Dermis blood vessel endothelial cell (primary cell): ENCODE measurements at regions not wholly inside any gene's neighbourhood (a gene's known extent, or its start where the extent isn't known, plus 50 kb on each side); places are given as distances from the start of the nearest gene placed in this dataset.

ENCODE experiments used
- DNase-seq: peaks from one replicate; pipeline ENCODE4 v3.0.0; 2010

DNA sequence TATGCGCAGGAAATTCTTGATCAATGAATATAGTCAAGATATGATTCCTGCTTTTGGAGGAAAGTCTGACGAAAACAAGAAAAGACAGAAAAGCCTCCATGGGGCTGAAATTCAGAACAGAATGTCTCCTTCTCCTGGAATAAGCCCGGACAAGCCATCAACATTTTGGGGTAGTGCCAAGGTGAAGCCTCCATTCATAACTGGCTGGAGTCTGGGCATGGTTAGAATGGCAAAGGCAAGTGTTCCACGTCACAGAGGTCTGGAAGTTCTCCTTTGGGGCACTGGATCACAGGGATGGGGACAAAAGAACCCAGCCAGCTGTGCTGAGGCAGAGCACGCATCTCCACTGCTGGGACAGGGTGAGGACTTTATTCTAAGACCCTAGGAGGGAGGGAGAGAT lies 505.7 kb downstream of the CMPK2 start:
- DNase-seq = no peak

DNA sequence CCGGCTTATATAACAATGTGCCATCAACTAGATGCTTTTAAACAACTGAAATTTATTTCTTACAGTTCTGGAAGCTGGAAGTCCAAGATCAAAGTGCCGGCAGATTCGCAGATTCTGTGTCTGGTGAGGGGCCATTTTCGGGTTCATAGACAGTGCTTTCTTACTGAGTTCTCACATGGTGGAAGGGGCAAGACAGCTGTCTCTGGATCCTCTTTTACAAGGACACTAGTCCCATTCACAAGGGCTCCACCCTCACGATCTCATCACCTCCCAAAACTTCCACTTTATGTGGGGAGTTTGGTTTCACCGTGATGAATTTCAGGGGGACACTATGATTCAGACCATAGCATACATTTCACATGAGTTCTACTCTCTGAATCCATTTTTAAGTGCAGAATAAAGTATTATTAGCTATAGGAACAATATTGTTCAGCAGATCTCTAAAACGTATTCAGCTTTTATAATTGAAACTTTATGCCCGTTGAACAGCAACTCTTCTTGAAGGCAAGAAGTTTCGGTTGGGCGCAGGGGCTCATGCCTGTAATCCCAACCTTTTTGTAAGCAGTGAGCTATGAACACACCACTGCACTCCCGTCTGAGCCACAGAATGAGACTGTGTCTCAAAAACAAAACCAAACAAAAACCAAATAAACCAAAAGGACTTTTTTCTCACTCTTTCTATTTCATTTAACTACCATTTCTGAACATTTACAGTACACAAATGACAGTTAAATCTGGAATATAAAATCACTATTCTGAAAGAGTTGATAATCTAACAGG lies 502.8 kb downstream of the CMPK2 start:
- DNase-seq = no peak

DNA sequence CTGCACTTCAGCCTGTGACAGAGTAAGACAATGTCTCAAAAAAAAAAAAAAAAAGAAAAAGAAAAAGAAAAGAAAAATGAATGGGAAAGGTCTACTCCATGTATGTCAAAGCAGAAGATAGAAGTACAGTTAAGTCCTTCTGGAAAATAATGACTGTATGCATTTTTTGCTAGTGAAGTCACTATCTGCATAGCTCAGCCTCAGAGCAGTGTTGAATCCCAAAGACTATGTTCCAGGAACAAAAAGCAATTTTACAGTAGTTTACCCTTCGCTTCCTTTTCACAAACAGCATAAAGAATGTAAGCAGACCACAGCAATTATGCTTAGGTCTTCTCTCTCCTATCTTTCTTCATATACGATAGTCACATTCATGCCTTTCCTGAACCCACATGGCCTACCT lies 497.4 kb downstream of the CMPK2 start:
- DNase-seq = no peak

DNA sequence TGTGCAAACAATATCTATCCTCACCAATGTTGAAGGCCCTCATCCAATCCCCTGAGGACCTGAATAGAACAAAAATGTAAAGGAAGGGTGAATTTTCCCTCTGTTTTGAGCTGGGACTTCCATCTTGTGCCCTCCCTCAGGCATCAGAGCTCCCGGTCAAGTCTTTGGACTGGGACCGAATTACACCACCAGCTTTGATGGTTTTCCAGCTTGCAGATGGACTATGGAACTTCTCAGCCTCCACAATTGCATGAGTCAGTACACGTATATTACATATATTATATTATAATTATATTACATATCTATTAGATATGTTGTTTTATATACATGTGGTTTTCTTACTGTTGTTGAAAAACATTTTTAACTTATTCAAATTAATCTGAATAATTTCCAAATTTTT lies 496.4 kb downstream of the CMPK2 start:
- no peak for DNase-seq

DNA sequence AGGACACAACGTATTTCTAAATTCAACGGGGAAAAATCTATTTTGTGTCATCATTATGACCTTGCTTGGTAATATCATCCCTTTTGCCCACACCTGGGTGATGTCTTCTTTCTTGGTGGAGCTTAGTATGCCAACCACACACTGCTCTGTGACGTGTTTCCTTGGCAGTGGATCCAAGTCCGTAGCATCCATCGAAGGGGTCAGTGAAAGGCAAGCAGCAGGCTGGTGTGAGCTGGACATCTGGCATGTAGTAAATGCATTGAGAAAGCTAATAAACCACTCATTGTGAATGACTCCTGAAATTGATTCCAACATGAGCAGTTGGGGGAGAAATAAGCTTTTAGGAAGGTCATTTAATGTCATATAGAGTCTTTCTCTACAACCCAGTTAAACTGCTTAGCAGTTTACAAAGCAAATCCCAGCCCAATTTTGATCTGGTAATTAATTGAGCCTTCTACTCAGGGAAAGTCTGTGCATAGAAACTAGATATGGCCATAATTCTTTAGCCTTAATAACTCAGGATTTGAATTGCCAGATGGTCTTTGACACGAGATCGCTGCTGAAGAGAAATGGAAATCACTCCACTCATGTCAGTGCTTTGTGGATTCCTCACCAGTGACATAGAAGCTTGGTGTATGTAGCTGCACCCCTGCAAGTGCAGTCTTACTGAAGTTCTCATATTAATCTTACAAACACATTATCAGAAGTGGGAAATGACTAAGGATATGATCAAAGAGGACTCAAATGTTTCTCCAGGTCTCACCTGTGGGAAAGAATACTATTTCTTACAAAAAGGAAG lies 494.8 kb downstream of the CMPK2 start:
- no peak for DNase-seq

DNA sequence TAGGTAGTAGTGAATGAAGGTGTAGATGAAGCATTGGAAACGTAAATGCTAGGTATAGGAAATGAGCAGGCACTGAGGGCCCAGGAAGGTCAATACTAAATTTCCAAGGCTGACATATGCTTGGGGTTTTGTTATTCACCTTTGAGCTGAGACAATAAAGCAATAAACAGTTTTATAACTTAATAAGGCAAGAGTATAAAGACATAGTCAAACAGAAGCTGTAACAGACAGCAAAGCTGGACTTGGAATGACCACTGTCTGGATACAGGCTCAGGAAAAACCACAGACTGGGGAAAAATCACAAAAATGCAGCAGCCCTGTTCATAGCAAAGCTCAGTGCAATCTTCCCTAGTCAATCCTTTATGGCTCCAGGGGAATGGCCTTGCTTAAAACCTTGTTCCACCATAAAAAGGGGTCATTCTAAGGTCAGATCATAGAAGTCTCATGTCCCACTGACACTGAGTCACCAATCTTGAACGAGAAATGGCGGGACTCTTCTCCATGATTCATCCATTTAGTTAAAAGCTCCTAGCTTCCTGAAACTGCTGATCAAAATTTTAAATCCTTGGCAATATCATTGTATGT lies 493.3 kb downstream of the CMPK2 start:
- no peak for DNase-seq

DNA sequence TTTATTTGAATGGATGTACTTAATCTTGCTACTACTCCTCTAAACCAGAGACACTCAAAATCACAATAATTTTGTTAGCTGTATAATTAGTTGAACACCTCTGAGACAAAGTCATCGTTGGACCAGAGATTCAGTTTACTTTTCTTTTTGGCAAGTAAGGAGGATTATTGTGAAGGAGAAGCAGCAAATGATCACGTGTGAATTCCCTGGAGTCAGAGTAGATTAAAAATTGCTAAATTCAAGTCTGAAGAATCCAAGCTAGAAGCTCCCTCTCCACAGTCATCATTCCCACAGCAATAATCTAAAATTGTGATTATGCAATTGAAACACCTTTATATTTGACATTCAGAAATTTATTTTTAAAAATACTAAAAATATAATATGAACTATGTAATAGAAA lies 484.4 kb downstream of the CMPK2 start:
- no peak for DNase-seq

DNA sequence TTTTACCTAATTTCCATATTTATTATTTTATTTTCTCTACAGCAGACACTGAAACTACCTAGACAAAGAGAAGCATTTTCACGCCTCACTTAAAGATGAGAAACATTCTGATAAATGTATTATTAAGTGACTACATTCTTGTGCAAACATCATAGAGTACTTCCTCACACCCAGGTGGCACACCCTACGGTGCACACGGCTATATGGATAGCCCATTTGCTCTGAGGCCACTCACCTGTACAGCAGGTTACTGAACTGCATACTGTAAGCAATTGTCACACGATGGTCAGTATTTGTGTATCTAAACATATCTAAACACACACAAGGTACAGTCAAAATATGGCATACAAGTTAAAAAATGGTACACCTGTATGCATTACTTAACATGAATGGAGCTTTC lies 481.4 kb downstream of the CMPK2 start:
- DNase-seq = no peak

DNA sequence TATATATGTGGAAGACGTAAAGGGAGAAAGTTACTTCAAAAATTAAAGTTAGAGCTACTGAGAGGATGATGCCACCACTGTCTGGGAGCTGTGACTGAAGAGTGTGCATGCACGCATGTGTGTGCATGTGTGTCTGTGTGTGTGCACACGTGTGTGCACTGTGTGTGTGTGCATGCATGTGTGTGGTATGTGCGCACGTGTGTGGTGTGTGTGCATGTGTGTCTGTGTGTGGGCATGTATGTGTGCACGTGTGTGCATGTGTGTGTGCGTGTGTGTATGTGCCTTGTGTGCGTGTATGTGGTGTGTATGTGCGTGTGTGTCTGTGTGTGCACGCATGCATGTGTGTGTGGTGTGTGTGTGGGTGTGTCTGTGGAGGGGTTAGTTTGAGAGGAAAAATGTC lies 473.4 kb downstream of the CMPK2 start:
- no peak for DNase-seq

DNA sequence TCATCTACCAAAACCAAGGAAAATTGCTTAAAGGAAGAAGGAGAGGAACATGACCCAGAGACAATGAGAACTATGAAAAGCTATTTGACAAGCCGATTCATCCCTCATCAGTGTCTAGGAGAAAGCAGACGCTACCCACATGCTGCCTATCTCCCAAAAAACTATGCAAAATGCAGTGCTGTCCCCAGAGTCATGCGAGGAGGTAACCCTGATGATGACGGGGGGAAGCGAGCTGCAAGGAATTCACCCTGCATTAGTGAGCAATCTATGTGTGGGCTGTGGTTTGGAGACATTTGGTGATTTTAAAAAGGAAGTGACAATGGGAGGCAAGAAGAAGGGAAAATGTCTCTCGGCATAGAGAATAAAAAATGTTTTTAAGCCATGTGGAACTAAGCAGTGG lies 472.7 kb downstream of the CMPK2 start:
- DNase-seq = no peak

DNA sequence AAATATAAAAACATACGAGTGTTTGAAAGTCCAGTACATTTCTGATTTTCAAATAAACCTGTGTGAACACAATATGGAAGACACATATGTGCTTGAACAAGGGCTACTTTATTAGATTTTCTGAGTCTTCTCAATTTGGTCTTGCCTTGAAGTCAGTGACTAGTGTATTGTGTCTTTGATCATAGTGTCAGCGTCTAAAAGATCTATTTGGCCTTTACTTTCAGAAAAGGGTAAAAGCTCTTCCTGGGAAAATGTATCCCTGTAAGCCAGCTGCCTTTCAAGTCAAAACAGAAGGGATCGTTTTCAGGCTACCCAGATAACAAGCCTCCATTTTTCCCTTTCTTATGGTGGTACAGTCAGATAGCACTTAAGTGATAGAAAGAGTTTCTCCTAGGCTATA lies 471.9 kb downstream of the CMPK2 start:
- no peak for DNase-seq

DNA sequence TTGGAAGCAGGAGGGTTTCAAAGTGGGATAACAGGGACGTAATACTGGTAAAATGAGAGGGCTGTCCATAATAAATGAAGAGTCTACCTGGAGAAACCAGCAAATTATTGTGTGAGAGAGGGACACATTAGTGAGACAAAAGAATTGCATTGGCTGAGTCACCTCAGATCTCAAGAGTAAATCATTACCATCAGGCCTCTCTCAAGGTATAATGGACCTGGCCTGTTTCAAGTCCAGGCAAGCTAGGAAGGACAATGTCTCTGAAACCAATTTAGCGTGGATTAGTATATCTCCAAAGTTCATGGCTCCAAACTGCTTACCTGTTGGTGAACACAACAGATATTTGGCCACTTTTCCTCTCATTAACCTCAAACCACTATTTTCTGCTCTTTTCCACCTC lies 471.4 kb downstream of the CMPK2 start:
- no peak for DNase-seq

DNA sequence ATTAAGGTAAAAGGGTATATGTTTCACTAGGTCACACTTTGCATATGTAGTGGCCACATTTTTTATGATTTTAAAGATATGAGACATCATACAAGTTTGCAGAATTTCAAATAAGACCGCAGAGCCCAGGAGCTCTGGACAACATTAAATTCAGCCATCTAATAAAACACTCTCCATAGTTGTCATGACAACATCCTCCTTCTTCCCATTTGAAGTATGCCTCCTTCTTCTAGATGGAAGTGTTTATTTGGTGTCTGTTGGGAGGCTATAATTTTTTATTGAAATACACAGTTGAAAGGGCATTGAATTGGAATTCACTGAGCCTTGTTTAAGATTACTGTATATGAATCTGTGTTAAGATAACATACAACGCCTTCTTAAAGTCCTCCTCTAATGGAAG lies 467.3 kb downstream of the CMPK2 start:
- no peak for DNase-seq

DNA sequence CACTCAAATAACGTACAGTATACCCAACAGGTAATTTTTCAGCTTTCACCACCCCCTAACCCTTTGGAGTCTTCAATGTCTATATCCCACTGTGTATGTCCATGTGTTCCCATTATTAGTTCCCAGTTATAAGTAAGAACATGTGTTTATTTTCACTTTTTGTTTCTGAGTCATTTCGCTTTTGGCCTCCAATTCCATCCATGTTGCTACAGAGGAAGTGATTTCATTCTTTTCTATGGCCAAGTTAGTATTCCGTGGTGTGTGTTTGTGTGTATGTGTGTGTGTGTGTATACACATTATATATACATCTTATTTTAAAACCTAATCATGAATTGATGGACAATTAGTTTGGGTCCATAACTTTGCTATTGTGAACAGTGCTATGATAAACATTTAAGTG lies 464.4 kb downstream of the CMPK2 start:
- DNase-seq = no peak

DNA sequence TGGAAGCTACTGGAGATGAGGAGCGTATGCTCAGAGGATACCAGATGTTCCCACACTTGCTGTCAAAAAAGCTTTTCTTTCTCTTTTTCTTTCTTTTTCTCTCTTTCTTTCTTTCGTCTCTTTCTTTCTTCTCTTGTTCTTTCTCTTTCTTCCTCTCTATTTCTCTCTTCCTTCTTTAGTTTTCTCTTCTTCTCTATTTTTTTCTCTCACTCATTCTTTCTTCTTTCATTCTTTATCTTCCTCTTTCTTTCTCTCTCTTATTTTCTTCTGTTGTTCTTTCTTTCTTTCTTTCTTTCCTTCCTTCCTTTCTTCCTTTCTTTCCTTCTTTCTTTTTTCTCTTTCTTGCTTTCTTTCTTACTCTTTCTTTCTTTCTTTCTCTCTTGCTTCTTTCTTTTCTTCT lies 457.6 kb downstream of the CMPK2 start:
- no peak for DNase-seq

DNA sequence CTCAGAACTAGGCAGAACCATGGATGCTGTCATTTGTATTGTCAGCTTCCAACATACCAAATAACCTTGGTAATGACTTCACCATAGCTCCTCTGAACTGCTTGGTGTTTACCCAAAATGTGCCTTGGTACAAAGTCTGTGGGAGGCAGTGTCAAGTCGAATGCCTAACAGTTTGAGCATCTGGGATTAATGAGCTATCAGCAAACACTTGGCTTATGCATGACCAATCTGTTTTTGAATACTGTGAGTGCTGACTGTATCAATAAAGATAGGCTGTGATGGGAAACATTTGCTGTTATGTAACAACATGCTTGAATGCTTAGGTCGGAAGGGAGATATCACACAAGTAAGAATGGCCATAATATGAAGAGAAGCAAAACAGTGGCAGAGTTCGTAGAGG lies 455.4 kb downstream of the CMPK2 start:
- DNase-seq = no peak

DNA sequence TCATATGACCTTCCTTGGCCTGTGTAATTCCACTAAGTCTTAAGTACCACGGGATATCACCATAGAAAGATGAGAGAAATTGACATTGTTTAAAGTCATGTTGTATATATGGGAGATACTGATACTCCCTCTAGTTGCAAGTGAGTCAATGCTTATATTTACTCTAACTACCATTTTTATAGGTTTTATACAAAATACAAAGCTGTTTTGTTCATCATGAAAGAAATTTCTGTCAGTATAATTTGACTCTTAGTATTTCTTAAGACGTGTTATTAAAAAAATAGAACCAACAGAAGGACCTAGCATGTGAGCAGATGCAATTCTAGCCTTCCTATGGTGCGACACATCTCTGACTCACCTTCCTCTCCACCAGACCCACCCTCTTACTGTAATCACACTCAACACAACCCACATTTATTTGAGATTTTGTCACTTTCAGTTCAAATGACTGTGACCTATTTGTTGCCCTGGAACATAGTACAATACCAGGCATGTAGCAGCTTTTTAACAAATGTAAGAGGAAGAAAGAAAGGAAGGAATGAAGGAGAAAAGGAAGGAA lies 453.1 kb downstream of the CMPK2 start:
- DNase-seq = no peak

DNA sequence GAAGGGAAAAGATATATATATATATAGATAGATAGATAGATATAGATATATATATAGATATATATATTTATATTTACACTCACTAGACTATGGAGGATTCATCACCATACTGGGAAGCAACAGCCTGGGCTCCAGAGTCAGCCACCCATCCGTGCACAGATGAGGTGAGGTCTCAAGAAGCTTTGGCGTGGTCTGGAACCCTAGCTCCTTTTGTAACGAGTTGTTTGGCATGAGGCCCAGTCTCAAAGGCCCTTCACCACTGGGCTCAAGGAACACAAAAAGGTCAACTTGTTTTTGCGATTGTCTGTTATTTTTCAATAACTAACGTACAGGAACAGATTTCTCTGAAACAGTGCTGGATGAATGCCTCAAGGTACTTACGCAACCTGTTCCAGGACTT lies 448.7 kb downstream of the CMPK2 start:
- no peak for DNase-seq

DNA sequence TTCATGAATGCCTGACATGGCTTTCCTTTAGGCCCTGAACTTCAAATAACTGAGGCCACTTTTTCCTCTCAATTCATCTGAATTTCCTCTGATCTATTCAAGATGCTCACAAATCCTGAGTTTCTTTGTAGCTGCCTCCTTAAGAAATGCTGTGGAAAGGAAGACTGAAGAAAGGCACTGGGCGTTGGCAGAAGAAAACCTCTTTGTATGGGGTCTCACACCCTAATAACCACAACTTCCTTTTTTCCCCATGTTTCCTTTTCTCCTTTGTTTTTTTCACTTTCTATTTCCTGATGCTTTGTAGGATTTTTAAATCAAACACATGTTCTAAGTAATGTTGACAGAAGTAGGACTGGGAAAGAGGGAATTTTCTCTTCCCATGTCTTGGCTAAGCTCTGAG lies 447.4 kb downstream of the CMPK2 start:
- DNase-seq = no peak

DNA sequence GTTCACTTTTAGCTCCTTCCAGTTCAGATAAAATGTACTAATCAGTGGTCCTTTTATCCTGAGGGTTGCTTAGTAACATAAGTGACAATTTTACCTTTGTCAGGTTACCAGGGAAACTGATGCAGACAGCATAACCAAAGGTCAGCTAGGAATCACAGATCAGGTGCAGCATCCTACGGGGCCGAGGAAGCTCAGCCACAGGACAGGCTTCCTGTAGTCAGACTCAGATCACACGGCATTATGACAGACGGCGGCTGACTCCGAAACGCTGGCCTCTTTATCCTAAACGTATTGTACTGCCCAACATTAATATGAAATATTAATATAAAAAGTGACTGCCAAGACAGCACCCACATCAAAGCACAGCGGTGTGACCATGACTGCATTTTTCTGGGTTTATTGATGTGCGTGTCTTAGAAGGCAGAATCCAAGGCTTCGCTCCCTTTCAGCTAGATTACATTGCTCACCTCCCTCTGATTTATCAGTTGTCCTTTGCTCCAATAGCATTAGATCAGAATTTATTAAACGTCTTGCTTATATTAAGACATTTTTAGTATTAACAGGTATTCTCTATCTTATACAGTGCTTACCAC lies 444.5 kb downstream of the CMPK2 start:
- no peak for DNase-seq

DNA sequence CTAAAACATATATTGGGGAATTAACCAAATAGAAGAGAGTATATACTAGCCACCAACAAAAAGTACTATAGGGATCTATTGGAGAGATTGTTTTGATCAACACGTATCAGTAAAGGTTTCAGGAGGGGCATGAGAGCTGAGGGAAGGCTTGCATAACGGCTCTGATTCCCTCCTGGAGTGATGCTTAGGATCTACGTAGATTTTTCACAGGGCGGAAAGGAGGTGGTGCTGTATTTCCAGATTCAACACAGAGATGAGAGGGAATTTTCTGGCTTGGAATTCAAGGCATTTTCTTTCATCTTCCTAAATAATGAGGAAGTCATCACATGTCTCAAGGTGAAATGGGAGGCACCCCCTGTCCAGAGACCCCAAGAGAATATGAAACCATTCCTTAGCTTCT lies 443.8 kb downstream of the CMPK2 start:
- no peak for DNase-seq

DNA sequence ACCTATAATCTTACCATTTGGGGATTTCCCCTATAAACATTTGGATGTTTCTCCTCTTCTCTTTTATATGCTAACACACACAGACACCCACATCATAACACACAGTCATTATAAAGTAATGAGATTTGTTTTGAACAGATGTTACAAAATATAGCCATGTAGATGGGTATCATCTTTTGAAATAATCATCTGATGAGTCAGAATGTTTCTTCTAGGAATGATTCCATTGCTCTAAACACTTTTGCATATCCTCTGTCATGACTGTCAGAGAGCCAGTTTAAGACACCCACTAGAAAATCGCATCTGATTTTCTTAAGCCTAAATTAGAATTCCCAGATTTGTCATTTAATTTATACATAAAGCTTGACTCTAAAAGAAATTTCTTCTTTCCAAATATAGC lies 442.6 kb downstream of the CMPK2 start:
- no peak for DNase-seq

DNA sequence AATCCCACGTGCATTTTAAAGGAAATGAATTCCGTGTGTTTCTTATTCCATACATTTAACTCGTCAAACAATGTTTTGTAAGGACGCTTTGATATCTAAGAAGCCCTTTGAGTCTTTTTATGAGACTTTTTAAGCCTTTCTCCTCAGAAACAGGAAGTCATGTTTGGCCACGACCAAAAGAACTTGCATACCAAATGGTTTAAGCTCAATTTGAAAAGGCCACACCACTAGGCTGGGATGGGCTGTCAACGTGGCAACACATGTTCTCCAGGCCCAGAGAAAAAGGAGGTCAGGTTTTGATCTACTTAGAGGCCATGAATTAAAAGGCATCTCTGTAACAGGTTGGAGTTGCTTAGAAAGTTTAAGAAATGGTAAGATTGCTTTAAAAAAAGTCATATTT lies 441.8 kb downstream of the CMPK2 start:
- no peak for DNase-seq
